HS-27A (cell line): ENCODE measurements at regions not wholly inside any gene's neighbourhood (a gene's known extent, or its start where the extent isn't known, plus 50 kb on each side); places are given as distances from the start of the nearest gene placed in this dataset.
"Not testable (repeated sequence)": the region's sequence is repeated elsewhere in the genome, so short reads cannot be mapped to it uniquely, and the experiment has no call there.

Experiments
- DNase-seq: peaks from one replicate; pipeline ENCODE4 v3.0.0-alpha.2; 2012; ENCODE audit warnings: low read depth, missing footprints

- DNase-seq, result no peak
Observed at GRCh38 chr10:93221171-93221496, 147.4 kb downstream of the CYP26A1 start.

GRCh38 chr10:93221521-93221920 is 147.8 kb downstream of the CYP26A1 start:
- no peak for DNase-seq

GRCh38 chr10:93222211-93222754 is 148.6 kb downstream of the CYP26A1 start:
- DNase-seq, result no peak

- DNase-seq, result no peak
Observed at GRCh38 chr10:93222876-93223275, 149.2 kb downstream of the CYP26A1 start.

- DNase-seq, result no peak
Observed at GRCh38 chr10:93223336-93223735, 149.6 kb downstream of the CYP26A1 start.

- no peak for DNase-seq
Observed at GRCh38 chr10:93224005-93224779, 150.5 kb downstream of the CYP26A1 start.

GRCh38 chr10:93225938-93226337 is 152.2 kb downstream of the CYP26A1 start:
- DNase-seq, result no peak

GRCh38 chr10:93226619-93227018 is 152.9 kb downstream of the CYP26A1 start:
- DNase-seq, result no peak

- not testable (repeated sequence) for DNase-seq
Observed at GRCh38 chr10:93230596-93230995, 156.9 kb downstream of the CYP26A1 start.

- DNase-seq, result not testable (repeated sequence)
Observed at GRCh38 chr10:93232159-93232558, 158.5 kb downstream of the CYP26A1 start.

GRCh38 chr10:93234940-93235339 is 161.2 kb downstream of the CYP26A1 start:
- DNase-seq, result not testable (repeated sequence)

- peak; percentile 56 for DNase-seq
Observed at GRCh38 chr10:93235686-93236085, 162.0 kb downstream of the CYP26A1 start.

GRCh38 chr10:93236393-93237040 is 162.8 kb downstream of the CYP26A1 start:
- DNase-seq, result no peak

GRCh38 chr10:93245147-93245546 is 171.5 kb downstream of the CYP26A1 start:
- no peak for DNase-seq

GRCh38 chr10:93245779-93246178 is 172.1 kb downstream of the CYP26A1 start:
- DNase-seq, result no peak

- DNase-seq, result no peak
Observed at GRCh38 chr10:93248583-93249227, 175.0 kb downstream of the CYP26A1 start.

- DNase-seq, result no peak
Observed at GRCh38 chr10:93250010-93250409, 176.3 kb downstream of the CYP26A1 start.

- no peak for DNase-seq
Observed at GRCh38 chr10:93254180-93254853, 180.6 kb downstream of the CYP26A1 start.

GRCh38 chr10:93255546-93255945 is 181.9 kb downstream of the CYP26A1 start:
- no peak for DNase-seq
